GM19438 (cell line): ENCODE measurements at regions not wholly inside any gene's neighbourhood (a gene's known extent, or its start where the extent isn't known, plus 50 kb on each side); places are given as distances from the start of the nearest gene placed in this dataset.
"Not testable (repeated sequence)": the region's sequence is repeated elsewhere in the genome, so short reads cannot be mapped to it uniquely, and the experiment has no call there.

Source experiments
- ATAC-seq: cut with Tn5 transposase; IDR thresholded peaks from one replicate; pipeline ENCODE4 v1.9.1; 2021; ENCODE audit warnings: low read depth; ENCODE audit not compliant: unreplicated experiment

GRCh38 chr5:93941897-93942296, 200.5 kb upstream of the POU5F2 start:
- no peak for ATAC-seq

- ATAC-seq, result not testable (repeated sequence)
Measured at GRCh38 chr5:93933269-93933668, 191.9 kb upstream of the POU5F2 start.

GRCh38 chr5:93930098-93930497, 188.7 kb upstream of the POU5F2 start:
- ATAC-seq, result no peak

GRCh38 chr5:93929131-93929530, 187.7 kb upstream of the POU5F2 start:
- no peak for ATAC-seq

GRCh38 chr5:93926831-93927620, 185.6 kb upstream of the POU5F2 start:
- ATAC-seq, result no peak

GRCh38 chr5:93925321-93925720, 183.9 kb upstream of the POU5F2 start:
- ATAC-seq, result no peak

GRCh38 chr5:93924628-93925027, 183.2 kb upstream of the POU5F2 start:
- no peak for ATAC-seq

- ATAC-seq, result no peak
Measured at GRCh38 chr5:93922551-93922950, 181.2 kb upstream of the POU5F2 start.

- no peak for ATAC-seq
Measured at GRCh38 chr5:93921001-93921400, 179.6 kb upstream of the POU5F2 start.

- no peak for ATAC-seq
Measured at GRCh38 chr5:93916872-93917271, 175.5 kb upstream of the POU5F2 start.

GRCh38 chr5:93915142-93915553, 173.7 kb upstream of the POU5F2 start:
- ATAC-seq, result peak; percentile 77

GRCh38 chr5:93911609-93912008, 170.2 kb upstream of the POU5F2 start:
- no peak for ATAC-seq

GRCh38 chr5:93909356-93909755, 168.0 kb upstream of the POU5F2 start:
- no peak for ATAC-seq

GRCh38 chr5:93904917-93905316, 163.5 kb upstream of the POU5F2 start:
- ATAC-seq, result no peak

- ATAC-seq, result no peak
Measured at GRCh38 chr5:93902288-93902687, 160.9 kb upstream of the POU5F2 start.

GRCh38 chr5:93899026-93899600, 157.7 kb upstream of the POU5F2 start:
- no peak for ATAC-seq

GRCh38 chr5:93894601-93895354, 153.4 kb upstream of the POU5F2 start:
- no peak for ATAC-seq

- no peak for ATAC-seq
Measured at GRCh38 chr5:93893075-93893474, 151.7 kb upstream of the POU5F2 start.

- ATAC-seq, result no peak
Measured at GRCh38 chr5:93892481-93892880, 151.1 kb upstream of the POU5F2 start.

GRCh38 chr5:93891491-93892480, 150.4 kb upstream of the POU5F2 start:
- no peak for ATAC-seq
